NCI-H2196 treated with DMSO at 0.1 percent for 48 hours (cell line): ENCODE measurements at regions not wholly inside any gene's neighbourhood (a gene's known extent, or its start where the extent isn't known, plus 50 kb on each side); places are given as distances from the start of the nearest gene placed in this dataset.

Source experiments
- DNase-seq: peaks from one replicate; lab custom pipeline; 2025; ENCODE audit not compliant: unreplicated experiment; lab: John Stamatoyannopoulos, UW

DNA sequence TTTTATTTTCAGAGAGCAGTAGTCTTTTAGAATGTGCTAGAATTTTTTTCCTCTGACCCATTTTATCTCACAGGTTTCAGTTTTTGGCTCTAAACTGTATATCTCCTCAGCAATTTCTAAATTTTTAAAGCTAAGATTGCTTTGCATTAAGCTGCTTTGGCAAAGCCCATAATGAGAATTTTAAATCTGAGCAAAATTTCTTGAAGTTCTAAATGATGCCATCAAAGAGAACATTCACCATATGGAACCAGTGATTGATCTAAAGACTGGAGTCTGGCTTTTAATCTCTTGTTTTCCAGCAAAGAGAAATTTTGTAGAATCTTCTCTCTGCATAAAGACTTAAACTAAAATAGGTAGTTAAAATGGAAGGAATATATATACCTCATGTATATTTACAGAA, 313.6 kb downstream of the TBC1D32 start:
- no peak for DNase-seq

- DNase-seq, result no peak
These were observed 325.7 kb downstream of the TBC1D32 start for GRCh38 chr6:121008553-121008952.

GRCh38 chr6:121006024-121006423, 328.3 kb downstream of the TBC1D32 start:
- DNase-seq, result no peak

DNA sequence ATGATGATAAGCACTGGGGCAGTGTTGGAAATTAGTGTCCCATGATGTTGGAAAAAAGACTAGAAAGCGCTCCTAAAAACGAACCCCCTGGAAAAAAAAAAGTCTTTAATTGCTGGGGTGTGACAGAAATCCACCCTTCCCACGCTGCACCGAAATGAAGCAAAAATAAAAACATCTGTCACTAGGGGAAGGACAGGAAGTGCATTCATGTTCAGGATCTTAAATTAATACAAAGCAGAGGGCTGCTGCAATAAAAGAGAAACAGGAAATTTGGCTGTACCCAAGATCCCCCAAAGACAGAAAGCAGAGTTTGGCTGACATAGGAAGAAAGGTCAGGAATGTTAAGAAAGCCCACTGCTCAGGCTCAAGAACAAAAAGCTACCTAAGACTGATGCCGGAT, 333.9 kb downstream of the TBC1D32 start:
- no peak for DNase-seq

DNA sequence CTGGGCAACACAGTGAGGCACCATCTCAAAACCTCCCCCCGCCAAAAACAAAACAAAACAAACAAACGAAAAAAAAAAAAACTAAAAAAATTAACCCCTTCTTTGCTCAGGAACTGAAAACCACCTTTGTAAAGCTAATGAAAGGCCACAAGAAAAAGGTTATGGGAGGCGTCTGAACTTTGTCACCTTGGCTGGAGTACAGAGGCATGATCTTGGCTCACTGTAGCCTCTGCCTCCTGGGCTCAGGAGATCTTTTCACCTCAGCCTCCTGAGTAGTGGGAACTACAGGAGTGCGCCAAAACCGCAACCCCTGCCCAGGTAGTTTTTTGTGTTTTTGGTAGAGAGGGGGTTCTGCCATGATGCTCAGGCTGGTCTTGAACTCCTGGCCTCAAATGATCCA, 337.9 kb downstream of the TBC1D32 start:
- DNase-seq, result no peak

GRCh38 chr6:120994573-120994967, 339.7 kb downstream of the TBC1D32 start:
- DNase-seq, result no peak

GRCh38 chr6:120993929-120994572, 340.2 kb downstream of the TBC1D32 start:
- no peak for DNase-seq

DNA sequence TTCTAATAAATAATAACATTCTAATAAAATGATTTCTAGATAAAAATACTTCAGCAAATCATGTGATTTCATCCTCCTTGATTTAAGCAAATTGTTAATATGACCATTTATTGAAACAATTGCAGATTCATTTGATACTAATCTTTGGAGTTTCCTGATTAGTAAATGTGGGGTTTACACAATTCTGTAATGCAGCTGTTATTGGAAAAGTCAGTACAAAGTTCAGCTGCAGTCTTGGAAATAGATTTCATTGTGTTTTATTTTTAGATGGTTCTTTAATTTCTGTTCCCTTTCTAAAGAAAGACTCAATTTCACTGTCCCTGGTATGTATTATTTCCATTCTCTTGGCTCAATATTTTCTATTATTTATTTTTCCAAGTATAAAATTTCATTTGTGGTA, 342.0 kb downstream of the TBC1D32 start:
- DNase-seq, result no peak

DNA sequence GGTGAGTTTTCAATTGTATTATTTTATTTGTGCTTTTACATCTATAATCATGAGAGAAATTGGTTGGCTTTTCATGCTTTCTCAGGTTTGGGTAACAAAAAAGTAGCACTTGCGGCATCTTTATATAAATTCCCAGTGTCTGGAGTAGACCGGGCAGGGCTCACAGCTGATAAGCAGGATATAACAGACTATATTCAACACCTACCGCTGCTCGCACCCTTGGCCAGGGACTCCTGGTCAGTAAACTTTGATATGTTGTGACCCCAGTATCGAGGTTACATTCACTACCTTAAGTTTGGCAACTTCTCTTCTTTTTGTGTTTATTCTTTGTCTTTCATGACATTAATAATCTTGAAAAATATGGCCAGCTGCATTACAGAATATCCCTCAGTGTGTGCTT, 343.4 kb downstream of the TBC1D32 start:
- no peak for DNase-seq

- no peak for DNase-seq
These were observed 352.4 kb downstream of the TBC1D32 start for GRCh38 chr6:120981835-120982234.

DNA sequence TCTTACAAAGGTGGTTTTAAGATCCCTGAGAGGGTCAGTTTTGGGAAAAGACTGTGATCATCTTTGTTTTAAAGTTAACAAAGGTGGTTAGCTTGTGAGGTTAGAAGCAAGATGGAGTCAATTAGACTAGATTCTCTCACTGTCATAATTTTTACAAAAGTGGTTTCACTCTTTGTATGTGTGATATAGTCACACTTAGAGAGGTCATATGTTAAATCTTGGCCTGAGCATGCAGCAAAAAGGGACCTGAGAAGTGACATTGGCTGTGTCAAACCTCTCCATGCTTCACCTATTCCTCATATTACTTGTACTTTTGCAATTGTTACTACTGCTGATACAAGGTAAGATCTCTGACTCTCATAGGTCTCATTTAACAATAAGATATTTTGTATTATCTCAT, 368.0 kb downstream of the TBC1D32 start:
- DNase-seq, result no peak

DNA sequence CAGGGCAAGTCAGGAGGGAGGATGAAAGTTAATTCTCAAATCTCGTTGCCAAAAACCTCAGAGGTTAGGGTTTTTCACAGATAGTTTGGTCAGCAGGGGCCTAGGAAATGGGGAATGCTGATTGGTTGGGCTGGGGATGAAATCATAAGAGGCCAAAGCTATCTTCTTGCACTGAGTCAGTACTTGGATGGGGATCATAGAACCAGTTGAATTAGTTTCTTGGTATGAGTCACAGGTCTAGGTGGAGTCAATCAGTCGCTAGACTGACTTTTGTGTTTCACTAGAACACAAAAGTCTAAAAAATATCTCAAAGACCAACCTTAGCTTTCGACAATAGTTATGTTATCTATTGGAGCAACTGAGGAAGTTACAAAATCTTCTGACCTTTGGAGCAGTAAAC, 368.5 kb downstream of the TBC1D32 start:
- no peak for DNase-seq

- DNase-seq, result no peak
These were observed 373.5 kb downstream of the TBC1D32 start for GRCh38 chr6:120960761-120961160.

DNA sequence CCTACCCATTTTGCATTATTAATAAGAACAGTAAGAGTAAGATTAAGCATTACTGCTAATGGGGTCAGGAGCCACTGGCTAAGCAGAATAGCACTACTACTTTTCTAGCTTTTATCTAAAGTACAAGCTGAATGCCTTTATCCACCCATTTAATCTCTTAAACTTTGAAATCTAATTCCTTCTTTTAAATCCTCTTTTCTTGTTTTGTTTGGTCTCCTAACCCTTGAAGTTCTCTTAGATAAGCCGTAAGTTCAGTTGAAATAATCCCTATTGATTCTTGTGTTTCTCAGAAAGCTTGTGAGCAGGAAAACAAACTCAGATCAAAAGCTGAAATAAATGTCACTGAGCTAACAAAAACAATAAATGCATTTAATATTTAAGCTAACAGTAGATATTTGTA, 380.2 kb downstream of the TBC1D32 start:
- no peak for DNase-seq

DNA sequence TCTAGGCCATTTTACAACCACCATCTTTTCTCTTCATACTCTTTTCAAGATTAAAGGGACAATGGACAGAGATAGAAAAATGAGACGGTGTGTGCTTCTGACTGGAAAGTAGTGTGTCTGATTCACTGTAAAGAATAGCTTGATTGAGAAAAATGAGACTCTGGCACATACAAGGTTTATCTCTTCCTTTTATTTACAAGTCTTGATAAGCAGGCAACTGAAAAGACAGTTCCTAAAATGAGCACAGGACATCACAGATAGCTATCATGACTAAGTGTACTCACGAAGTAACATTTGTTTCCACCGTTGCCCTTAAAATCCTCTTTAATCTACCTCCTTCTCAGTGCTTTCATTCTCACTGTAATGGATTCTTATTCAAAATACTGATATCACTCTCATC, 383.0 kb downstream of the TBC1D32 start:
- no peak for DNase-seq

GRCh38 chr6:120947111-120947510, 387.2 kb downstream of the TBC1D32 start:
- DNase-seq, result no peak

GRCh38 chr6:120945905-120946594, 388.2 kb downstream of the TBC1D32 start:
- DNase-seq, result no peak

GRCh38 chr6:120938876-120939472, 395.3 kb downstream of the TBC1D32 start:
- no peak for DNase-seq

DNA sequence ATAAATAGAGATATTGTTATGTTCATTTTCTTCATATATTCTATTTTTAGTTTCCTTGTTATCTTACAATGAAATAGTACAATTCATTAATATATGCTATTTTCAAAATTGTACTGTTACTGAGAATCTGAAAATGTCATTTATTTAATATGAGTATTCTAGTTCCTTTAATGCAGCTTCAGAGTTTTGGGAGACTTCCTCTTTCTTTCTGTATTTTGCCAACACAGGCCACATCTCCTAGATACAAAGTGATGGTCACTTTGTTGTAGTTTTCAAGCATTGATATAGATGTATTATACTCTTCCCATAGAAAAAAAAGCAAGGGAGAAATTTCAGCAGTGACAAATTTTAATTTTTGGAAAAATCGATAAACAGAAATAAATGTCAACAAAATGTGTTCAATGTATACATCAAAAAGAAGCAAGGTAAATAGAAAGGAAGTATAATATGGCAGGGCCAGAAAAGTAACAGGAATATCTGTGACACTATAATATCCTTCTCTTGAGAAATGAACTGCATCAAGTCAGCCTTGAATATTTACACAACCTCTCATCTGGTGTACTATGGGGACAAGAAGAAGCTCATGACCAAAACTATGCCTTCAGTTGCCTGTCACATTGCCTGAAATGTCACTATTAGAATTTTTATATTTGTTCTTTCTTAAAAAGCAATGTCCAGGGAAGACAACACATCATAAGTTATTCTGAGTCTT, 396.0 kb downstream of the TBC1D32 start:
- no peak for DNase-seq

DNA sequence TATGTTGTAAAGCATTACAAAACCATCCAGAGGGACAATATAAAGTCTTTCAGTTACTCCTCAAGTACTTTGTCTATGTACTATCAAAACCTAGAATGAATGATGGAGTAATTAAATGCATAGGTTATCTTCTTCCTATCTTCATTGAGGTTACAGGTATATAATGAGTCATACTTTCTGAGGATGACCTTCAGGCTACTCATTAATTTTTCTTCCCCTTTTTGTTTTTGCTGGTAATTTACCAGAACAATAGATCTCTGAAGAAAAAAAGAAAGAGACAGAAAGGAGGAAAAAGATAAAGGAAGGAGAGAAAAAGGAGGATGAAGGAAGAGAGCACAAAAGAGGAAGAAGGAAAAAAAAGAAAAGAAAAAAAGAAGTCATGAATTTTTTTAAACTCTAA, 398.4 kb downstream of the TBC1D32 start:
- DNase-seq, result no peak

GRCh38 chr6:120935016-120935415, 399.3 kb downstream of the TBC1D32 start:
- DNase-seq, result no peak
